Astrocyte (in vitro differentiated cells and primary cell): ENCODE measurements at regions not wholly inside any gene's neighbourhood (a gene's known extent, or its start where the extent isn't known, plus 50 kb on each side); places are given as distances from the start of the nearest gene placed in this dataset.

Experiments
- CTCF ChIP-seq: IDR thresholded peaks from 2 replicates; pipeline ENCODE4 v1.5.1; 2011; ENCODE audit warnings: low read depth, mild to moderate bottlenecking, inconsistent platforms, low read length, moderate library complexity; ENCODE audit not compliant: insufficient read depth
- EZH2 ChIP-seq: IDR thresholded peaks from 2 replicates; pipeline ENCODE4 v1.6.1; 2012; ENCODE audit warnings: mild to moderate bottlenecking, low read length, inconsistent platforms; ENCODE audit not compliant: insufficient read depth

GRCh38 chr11:80297858-80298632, 857.2 kb upstream of the TENM4 start:
- TF ChIP-seq CTCF (no peak), EZH2 (no peak)
